K562 (cell line): ENCODE measurements at regions not wholly inside any gene's neighbourhood (a gene's known extent, or its start where the extent isn't known, plus 50 kb on each side); places are given as distances from the start of the nearest gene placed in this dataset.

ENCODE experiments used
- CTCF ChIP-seq, 3 experiments: IDR thresholded peaks in 2 of 3; conservative IDR thresholded peaks in 1 of 3; 2 replicates each; pipeline ENCODE4 v1.5.1; 2011 to 2012; ENCODE audit warnings: low read length in 3 of 3, mild to moderate bottlenecking in 3 of 3, control low read depth in 2 of 3, improper control_type of control experiment in 1 of 3, inconsistent platforms in 1 of 3, low read depth in 1 of 3, mixed read lengths in 1 of 3, moderate library complexity in 1 of 3; ENCODE audit not compliant: insufficient read depth in 2 of 3
- ELF4 ChIP-seq: fragments of 450-650 bp; formaldehyde crosslinking; IDR thresholded peaks from 2 replicates; pipeline ENCODE4 v1.4.0; 2022; ENCODE audit warnings: missing genetic modification characterization
- EZH2 ChIP-seq: IDR thresholded peaks from 2 replicates; pipeline ENCODE4 v1.6.1; 2012; ENCODE audit warnings: low read depth, mild to moderate bottlenecking, inconsistent platforms, low read length, borderline replicate concordance
- HNRNPK ChIP-seq: fragments of 200-400 bp; formaldehyde crosslinking; IDR thresholded peaks from one replicate; pipeline ENCODE4 v1.6.1; 2018; ENCODE audit warnings: mild to moderate bottlenecking, low read depth, low read length; ENCODE audit not compliant: poor library complexity, severe bottlenecking
- RBM14 ChIP-seq: fragments of 200-400 bp; formaldehyde crosslinking; IDR thresholded peaks from 2 replicates; pipeline ENCODE4 v1.6.1; 2018; ENCODE audit warnings: low read depth, mild to moderate bottlenecking, low read length, moderate library complexity, borderline replicate concordance; ENCODE audit not compliant: insufficient read depth
- SFPQ ChIP-seq: fragments of 200-400 bp; formaldehyde crosslinking; IDR thresholded peaks from 2 replicates; pipeline ENCODE4 v1.6.1; 2017; ENCODE audit warnings: mild to moderate bottlenecking, low read depth, low read length, moderate library complexity
- TAF1 ChIP-seq: IDR thresholded peaks from 2 replicates; pipeline ENCODE4 v1.6.1; 2011; ENCODE audit warnings: mild to moderate bottlenecking, low read length, moderate library complexity; ENCODE audit not compliant: insufficient read depth, control insufficient read depth, severe bottlenecking; ENCODE audit errors: extremely low read depth
- ZNF146 ChIP-seq: IDR thresholded peaks from one replicate; pipeline ENCODE4 v1.6.1; 2018; ENCODE audit warnings: missing compliant biosample characterization; ENCODE audit not compliant: unreplicated experiment

- TF ChIP-seq CTCF (IDR thresholded peaks at IDR 0.05 in 2 of 3, conservative IDR thresholded peaks at IDR 0.05 in 1 of 3; ENCODE audit: insufficient read depth in 2 of 3, low read depth in 1 of 3, low read length in 3 of 3) (no peak), RBM14 (no peak), TAF1 (no peak), ELF4 (CRISPR knock-in tag) (no peak), SFPQ (no peak), ZNF146 (no peak), EZH2 (no peak), HNRNPK (no peak)
Observed at GRCh38 chr5:106874974-106875373, 795.8 kb downstream of the EFNA5 start.
